Stimulated activated CD4-positive, alpha-beta T cell treated with anti-CD3 and anti-CD28 coated beads, Interleukin-2, amount 100 ng/mL, for 48 hours (primary cell): ENCODE measurements at regions not wholly inside any gene's neighbourhood (a gene's known extent, or its start where the extent isn't known, plus 50 kb on each side); places are given as distances from the start of the nearest gene placed in this dataset.

Experiments
- DNase-seq, 2 donors: peaks; one replicate each; pipeline ENCODE4 v3.0.0-alpha.2; 2020

- DNase-seq = no peak
These were observed 260.7 kb upstream of the CSF3R start for GRCh38 chr1:36743286-36744005.

DNA sequence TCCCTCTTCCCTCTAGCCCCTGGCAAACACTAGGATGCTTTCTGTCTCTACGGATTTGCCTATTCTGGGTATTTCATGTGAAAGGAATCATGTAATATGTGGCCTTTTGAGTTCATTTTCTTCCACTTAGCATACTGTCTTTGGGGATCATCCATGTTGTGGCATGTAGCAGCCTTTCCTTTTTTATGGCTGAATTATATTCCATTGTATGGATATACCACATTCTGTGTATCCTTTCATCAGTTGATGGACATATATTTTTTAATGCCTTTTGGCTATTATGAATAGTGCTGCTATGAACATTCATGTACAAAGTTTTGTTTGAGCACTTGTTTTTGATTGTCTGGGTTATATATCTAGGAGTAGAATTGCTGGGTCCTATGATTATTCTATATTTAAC lies 258.4 kb upstream of the CSF3R start:
- DNase-seq = no peak

DNA sequence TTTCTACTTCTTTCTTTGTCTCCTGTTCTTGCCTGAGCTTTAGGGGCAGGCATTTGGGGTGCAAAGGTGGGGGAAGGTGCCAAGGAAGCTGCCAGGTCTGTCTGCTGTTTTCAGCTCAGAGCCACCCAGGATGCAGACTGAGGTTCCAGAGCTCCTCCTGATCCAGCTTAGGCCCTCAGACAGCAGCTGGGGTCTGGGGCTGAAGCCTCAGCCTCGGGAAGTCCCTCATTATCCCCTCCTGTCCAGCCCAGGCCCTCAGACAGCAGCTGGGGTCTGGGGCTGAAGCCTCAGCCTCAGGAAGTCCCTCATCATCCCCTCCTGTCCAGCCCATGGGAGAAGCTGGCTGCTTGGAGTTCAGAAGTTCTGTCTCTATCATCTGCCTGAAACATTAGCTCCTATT lies 257.7 kb upstream of the CSF3R start:
- no peak for DNase-seq

- DNase-seq = no peak
These were observed 257.1 kb upstream of the CSF3R start for GRCh38 chr1:36739703-36740289.

DNA sequence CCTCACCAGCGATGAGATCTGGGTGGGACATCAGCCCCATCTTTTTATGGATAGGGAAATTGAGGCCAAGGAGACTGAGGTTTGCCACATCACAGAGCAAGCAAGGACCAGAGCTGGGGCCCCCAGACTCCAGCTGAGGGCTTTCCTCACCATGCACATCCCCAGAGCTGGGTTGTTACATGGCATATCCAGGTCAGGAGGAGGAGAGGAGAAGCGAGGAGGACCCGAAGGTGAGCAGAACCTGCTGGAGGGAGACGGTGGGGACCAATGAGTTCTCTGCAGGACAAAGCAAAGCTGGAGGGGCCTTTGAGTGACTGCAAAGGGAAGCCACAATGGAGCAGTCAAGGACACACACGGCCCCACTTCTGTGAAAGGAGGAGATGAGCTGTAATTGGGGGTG lies 255.5 kb upstream of the CSF3R start:
- DNase-seq = no peak

DNA sequence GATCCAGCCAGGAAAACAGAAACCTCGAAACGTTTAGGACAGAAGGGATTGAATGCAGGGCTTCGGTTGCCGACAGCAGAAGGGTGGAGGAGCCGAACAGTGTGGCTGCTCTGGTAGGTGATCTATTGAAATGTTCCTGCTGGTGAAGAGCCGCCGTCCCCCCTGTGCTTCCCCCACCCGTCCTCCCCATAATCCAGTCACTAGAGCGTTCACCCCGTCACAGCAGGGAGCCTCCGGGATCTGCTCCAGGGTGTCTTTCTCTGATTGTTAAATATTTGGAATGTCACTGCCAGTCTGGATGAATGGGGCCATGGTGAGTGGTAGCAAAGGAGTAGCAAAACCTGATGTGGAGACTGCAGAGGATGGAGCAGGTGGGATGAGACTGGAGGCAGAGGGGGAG lies 255.1 kb upstream of the CSF3R start:
- DNase-seq = no peak

DNA sequence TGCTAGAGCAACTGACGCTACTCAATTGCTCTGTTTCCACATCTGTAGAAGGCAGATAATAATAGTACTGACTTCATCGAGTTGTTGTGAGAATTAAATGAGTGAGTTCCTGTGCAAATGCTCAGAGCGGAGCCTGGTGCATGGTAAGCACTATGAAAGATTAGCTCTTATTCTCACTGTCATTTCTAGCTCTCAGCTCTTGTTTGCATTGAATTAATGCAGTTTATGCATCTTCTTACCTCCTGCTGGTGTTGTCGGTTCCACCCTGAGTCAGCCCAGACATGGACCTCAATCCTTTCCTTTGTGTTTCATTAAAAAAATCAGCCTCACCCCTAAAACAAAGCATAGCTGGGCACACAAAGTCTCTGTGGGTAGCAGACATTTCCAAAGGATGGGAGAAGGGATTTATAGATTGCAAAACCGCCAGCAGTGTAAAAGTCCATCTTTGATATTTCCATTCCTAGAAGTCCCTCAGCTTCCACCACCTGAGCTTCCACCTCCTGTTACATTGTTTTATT lies 254.4 kb upstream of the CSF3R start:
- DNase-seq = no peak

DNA sequence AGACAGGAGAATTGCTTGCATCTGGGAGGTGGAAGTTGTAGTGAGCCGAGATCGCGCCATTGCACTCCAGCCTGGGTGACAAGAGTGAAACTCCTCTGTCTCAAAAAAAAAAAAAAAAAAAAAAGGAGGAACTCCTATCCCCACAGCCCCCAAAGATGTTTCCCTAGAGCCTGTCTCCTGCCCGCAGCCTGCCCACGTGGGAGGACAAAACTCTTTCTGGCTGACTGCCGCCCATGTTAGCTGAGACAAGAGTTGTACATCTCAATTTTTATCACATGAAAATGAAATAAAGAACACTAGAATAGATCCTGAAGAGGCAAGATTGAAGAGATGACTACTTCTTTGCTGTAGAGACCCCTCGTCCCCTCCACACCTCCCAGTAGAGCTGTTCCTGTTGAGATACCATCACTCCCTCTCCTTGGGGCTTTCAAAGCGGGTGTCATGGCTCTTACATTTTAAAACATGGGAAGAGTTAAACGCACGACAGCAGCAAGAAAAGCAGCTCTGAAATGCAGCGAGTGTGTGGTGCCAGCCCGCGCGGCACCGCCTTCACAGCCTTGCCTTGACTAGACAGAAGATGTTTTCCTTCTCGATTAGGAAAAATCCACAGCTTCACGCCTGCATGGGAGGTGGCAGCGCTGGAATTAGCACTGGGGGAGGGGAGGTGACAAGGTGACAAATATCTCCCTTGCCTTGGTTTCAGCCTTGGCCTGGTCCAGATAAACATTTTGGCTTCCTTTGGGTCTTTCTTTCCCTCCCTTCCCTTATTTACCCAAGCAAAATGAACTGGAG lies 253.4 kb upstream of the CSF3R start:
- no peak for DNase-seq

DNA sequence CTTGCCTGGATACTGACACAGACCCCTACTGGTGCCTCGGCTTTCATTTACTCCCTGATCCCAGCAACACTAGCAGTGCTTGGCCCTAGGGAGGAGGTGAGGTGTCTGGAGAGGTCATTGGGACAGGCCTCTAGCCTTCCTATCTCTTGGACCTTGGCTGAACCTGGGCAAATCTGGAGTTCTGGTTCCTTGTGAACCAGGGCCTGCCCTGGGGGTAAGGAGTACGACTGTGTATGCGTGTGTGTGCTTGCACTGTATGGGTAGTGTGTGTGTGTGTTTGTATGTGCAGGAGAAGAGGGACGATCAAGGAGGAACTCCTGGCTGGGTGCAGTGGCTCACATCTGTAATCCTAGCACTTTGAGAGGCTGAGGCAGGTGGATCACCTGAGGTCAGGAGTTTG lies 252.7 kb upstream of the CSF3R start:
- DNase-seq = no peak

DNA sequence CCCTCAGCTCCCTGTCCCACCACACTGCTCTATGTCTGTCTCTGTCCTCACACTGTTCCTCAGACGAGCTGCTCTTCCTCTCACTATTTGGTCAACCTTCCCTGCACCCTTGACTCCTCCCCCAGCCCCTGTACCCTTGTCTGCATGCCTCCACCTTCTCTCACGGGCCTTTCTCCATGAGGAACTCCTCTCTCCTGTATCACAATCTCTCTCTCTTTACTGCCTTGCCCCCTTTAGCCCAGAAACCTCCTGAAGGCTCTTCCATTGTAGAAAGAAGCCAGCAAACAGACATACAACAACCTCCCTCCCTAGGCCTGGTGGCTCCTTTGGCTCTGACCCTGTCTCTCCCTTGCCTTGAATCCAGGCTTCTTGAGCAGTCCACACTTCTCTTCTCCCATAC lies 251.6 kb upstream of the CSF3R start:
- DNase-seq = no peak

- DNase-seq = no peak
These were observed 251.0 kb upstream of the CSF3R start for GRCh38 chr1:36733748-36734147.

- no peak for DNase-seq
These were observed 249.3 kb upstream of the CSF3R start for GRCh38 chr1:36732015-36732356.

DNA sequence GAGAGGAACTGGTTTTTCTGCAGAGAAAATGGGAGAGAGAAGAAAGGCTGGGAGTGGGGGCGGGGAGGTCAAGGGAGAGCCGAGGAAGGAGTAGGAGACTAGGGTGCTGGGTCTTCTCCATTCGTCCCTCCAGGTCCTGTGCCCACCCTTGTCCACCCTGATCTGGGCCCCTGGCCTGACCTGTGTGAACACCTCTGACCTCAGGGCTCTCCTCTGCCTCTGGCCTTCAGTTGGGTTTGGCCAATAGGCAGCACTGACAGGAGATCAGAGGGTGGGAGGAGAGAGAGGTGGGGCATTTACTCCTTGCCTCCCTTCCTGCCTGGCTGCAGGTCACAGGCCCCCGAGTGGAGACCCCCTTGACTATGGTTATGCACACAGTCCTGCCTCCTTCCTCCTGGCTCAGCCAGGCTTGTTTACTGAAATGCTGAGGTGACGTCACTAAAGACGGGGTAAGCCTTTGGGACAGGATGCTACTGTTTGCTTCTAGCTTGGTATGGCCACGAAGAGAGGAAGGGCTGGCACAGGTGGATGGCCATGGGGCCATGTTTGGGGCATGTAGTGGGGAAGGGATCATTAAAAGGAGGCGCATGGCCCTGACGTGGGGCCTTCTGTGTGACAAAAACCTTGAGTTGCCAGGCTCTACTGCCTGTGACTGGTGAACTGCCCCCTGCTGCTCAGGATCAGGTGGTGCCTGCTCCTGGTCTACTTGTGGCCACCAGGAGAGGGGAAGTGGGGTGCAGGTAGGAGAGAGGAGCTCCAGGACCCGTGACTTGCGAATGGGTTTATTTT lies 248.7 kb upstream of the CSF3R start:
- no peak for DNase-seq

DNA sequence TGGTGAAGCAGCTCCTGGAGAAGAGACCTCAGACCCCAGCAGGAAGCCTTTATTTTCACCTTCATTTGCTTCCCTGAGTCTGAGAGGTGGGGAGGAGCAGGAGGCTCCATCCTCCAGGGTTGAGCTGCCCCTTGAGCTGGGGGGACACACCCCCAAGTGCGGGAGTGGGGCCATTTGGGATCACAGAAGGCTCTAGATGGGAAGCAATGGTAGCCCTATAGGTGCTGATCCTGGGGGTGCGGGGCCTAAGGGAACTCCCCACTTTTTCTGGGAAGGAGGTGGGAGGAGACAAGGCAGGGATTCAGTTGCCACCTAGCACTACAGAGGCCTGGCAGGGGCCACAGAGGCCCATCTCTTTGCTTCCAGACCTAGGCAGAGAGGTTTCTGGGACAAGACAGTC lies 247.9 kb upstream of the CSF3R start:
- no peak for DNase-seq

DNA sequence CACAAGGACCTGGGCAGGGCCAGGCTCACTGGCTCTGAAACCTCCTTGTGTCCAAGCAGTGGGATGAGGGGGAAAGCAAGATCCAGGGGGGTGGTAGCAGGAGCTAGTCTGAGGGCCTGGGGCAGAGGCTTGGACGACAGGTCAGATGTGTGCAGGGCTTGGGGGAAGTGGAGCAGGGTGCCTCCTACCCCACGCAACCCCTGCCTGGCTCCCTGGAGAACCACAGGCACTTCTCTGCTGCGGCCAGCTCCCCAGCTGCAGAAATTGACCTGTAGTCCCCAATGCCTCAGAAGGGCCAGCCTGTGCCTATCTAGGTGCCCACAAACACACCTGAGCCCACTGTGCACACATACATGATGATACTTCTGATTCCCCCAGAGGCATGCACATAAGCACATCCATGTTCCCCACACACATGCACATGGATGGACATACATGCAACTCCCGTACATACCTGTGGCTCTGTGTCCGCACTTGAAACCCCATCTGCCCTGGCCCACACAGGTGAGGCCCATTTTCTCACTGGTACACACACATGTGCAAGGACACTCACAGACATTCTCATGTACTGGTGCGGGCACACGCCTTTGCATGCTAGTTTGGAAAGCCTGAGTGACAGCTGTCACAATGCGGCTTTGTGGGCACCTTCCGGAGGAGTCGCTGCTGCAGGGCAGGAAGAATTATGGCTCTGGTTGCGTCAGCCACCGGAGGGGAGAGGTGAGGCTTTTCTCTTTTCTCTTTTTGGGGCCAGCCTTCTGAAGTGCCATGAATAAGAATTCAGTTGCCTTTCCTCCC lies 247.2 kb upstream of the CSF3R start:
- DNase-seq = no peak

GRCh38 chr1:36729289-36729688 lies 246.6 kb upstream of the CSF3R start:
- DNase-seq = no peak

GRCh38 chr1:36728846-36729245 lies 246.1 kb upstream of the CSF3R start:
- DNase-seq = no peak

DNA sequence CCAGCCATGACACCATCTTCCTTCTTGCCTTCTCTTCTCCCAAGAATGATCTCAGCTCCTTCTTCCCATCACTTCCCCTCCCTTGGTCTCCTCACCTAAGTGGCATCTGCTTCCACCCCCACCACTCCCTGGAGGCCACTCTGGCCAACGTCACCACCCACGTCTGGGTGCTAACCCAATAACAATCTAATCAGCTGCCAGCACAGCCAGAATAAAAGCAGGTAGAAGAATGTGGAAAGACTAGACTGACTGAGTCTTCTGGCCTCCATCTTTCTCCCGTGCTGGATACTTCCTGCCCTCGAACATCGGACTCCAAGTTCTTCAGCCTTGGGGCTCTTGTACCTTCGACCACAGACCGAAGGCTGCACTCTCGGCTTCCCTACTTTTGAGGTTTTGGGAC lies 245.3 kb upstream of the CSF3R start:
- no peak for DNase-seq

DNA sequence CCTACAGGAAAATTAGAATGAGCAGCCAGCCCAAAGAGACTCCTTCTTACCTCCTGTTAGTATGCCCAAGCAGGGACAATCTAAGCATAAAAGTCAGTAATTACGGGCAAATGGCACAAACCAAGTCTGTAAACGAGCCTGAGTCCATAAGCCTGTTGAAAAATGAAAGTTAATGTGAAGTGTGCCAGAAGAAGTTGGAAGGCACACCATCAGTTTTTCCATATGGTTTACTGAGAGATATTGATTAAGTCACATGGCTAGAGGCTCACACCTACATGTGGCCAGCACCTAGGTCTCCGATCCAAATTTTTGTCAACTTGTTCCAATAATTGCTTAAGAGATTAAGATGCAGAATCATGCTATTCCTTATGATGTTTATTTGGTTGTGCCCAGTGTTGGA lies 242.4 kb upstream of the CSF3R start:
- DNase-seq = no peak

DNA sequence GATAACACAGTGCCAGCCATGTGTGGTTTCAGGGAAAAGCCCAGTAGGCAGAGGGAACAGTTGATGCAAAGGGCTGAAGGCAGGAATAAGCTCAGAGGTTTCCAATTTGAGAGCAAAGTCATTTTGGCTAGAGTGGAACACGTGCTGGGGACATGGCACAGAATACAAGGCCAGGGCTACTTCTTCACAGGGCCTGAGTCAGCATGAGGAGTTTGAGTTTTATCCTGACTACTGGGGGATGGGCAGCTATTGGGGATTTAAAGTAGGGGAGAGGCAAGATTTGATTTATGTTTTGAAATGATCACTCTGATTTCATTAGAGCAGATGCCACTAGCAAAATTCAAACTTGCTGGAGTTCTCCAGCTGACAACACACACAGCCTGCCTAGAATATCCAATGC lies 241.1 kb upstream of the CSF3R start:
- DNase-seq = no peak

DNA sequence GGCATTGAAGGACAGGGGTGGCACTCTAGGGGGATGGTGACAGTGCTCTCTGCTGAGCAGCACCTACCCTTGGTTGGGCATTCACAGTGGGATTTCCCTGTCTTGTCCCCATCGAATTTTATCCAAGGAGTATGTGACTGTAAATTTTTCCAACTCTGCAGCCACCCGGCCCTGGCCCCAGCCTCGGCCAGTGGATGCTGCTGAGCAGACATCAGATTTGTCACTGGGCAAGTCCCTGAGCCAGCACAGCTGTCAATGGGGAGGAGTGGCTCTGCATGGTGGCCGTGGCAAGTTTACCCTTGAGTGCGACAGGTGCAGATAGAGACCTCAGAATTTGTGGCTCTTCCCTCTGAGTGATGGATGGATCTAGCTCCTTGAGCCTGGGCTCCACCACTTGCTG lies 240.2 kb upstream of the CSF3R start:
- DNase-seq = no peak

GRCh38 chr1:36721261-36721660 lies 238.5 kb upstream of the CSF3R start:
- no peak for DNase-seq

DNA sequence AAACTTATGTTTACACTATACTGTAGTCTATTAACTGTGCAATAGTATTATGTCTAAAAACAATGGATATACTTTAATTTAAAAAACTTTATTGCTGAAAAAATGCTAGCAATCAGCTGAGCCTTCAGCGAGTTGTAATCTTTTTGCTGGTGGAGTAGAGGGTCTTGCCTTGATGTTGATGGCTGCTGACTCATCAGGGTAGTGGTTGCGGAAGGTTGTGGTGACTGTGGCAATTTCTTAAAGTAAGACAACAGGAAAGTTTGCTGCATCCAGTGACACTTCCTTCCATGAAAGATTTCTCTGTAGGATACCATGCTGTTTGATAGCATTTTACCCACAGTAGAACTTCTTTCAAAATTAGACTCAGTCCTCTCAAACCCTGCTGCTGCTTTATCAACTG lies 234.7 kb upstream of the CSF3R start:
- DNase-seq = no peak
